ENCODE measurements at regions not wholly inside any gene's neighbourhood (a gene's known extent, or its start where the extent isn't known, plus 50 kb on each side); places are given as distances from the start of the nearest gene placed in this dataset.

DNA sequence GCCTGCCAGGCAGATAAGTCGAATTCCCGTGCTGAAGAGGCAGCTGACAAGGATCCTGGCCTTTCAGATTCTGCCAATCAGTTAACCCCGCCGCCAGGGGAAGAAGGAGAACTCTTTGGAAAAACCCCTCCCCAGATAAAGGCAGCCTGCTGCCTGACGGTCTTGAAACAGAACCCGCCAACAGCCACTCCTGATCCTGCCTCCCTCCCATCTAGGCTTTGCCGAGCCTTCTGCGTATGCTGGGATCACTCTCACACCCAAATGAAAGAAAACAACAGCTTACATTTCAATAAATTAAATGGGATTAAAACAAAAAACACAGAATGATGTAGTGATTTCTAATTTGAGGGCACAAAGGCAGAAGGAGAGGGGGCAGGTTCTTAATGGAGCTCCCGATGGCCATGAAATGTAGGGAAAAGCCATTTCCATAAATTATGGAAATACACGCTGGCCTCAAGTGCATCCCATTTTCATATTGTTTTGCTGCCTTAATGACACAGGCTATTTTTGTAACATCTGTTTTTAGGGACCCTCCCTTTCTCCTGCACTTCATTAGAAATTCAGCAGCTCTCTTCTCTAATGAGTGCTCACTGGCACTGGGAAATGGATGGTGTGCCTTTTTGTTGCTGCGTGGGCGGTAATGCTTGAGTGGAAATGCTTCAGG is 319.1 kb downstream of the MED10 start:
- intact Hi-C loops (cut with DNase I) = no loop called here

DNA sequence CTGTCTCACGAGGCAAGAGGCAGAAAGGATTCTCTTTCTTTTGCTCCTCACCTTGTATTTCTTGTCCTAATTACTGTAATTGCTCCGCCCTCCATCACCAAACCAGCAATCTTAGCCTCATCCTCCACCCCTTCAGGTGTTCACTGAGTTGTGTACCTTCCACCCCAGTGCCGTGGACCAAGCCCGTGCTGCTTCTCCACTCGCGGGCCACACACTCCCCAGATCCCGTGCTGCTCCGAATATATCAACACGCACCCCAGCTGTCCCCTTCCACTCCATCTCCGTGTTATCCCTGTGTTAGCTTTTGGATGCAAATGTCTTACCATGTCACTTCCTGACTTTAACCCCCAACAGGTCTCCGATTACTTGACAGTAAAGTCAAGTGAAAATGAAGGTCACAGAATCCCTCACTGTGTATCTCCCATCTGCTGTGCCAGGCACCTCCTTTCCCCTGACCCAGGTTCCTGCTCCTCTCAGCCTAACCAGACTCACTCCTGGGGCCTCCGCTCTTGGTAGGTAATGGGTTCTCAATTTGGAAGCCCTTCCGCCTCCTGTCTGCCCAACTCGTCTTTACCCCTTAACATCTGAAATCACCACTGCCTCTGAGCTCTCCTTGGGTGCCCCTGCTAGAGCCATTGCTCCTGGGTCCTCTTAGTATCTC is 320.2 kb downstream of the MED10 start:
- intact Hi-C loops (cut with DNase I) = no loop called here
- DNase-seq (ENCODE audit: low spot score) = no peak

More for the DNA sequence above, 319.1 kb downstream of the MED10 start:
- no peak for DNase-seq (ENCODE audit: low spot score)

DNA sequence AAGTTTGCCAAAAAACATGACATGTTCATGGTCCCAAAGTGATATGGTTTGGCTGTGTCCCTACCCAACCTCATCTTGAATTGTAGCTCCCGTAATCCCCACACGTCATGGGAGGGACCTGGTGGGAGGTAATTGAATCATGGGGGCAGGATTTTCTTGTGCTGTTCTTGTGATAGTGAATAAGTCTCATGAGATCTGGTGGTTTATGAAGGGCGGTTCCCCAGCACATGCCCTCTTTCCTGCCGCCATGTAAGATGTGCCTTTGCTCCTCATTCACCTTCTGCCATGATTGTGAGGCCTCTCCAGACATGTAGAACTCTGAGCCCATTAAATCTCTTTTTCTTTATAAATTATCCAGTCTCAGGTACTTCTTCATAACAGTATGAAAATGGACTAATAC is 322.1 kb downstream of the MED10 start:
- no peak for DNase-seq (ENCODE audit: low spot score)
- intact Hi-C loops (cut with DNase I) = no loop called here

DNA sequence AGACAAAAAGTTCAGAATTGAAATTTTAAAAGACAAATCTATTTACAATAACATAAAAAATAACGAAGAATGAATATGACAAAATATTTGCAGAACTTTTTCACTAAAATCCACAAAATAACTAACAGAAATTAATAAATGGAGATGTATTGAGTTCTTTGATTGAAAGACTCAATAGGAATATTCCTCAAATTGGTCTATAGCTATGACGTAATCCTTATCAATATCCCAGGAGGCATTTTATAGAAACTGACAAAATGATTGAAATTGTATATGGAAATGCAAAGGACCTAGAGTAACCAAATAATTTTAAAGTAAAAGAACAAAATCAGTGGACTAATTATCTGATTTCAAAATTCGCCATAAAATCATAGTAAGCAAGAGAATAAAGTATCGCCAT is 328.7 kb downstream of the MED10 start:
- intact Hi-C loops (cut with DNase I) = no loop called here
- DNase-seq (ENCODE audit: low spot score) = no peak

DNA sequence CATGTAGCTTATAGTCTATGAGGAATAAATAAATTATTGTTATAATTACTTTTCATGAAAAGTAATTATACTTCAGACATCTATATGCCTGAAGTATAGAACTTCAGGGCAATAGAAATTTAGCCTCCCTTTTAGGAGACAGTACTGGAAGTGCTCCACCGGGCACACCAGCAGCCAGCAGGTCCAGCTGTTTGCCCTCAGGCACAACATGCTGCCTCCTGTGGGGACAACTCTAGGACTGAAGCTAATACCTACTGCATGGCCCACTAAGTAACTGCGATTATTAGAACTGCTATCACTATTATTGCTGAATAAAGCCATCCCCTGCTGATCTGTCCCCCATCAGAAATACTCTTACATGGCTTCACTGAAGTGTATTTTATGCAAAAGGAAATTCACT is 329.6 kb downstream of the MED10 start:
- intact Hi-C loops (cut with DNase I) = no loop called here
- no peak for DNase-seq (ENCODE audit: low spot score)

DNA sequence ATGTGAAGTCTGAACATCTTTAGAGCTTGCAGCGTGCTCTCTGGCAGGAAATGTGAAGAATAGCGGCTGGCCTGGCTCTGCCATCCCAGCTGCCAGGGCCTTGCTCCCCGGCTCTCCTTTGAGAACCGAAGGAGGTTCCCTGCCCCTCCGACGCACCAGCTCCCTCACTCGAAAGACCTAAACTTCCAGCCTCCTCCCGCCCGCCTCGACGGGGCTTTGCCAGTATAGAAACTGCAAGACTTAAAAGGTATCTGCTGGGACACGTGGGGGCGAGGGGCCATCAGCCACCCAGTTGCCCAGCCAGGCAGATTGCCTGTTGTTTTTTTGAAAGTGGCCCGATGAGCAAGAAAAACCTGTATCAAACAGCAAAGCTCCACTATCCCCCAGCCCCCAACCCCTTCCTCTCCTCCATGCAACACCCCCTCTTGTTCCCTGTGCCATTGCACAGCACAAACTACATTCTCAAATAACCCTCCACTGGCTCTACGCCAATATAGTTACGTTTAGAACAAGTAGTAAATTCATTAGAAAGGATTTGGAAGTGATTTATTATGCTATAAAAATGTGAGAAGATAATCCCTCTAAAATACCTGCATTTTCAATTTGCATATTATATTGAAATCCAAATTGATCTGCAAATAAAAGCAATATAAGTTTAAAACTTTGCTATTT is 331.9 kb downstream of the MED10 start:
- intact Hi-C loops (cut with DNase I) = no loop called here
- no peak for DNase-seq (ENCODE audit: low spot score)

DNA sequence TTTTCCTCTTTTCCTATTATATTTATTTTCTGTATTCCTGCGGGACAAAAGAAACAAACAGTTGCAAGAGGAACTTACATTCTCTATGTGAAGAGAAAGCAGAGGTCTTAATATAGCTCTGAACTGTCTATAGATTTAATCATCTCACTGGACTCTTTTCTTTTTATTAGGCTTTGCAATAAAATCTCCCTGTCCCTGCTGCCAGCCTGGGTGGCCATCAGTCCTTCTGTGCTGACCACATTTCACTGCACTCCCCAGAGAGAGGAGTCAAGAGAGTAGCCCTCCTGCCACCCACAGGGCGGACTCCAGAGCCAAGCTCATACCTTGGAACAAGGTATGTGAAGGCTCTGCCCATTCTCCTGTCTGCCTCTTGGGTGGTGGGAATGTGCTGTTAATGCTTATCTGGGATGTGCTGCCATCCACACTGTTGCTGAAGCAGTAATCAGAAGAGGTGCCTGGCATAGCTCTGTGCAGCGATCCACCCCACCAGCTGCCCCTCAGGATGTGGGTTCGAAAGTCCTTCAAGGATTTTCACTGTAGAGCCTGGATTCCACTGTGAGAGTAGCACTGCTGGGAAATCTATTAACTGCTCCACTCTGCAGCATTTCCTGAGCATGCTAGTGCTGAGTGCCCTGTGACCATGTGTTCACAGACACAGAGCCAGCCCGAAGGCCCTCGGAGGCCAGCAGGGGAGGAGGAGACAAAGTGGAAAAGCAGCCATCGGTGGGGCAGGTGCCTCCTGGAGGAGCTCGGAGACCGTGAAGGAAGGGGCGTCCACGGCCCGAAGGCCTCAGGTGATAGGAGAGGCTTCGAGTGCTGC is 334.6 kb downstream of the MED10 start:
- intact Hi-C loops (cut with DNase I) = no loop called here
- DNase-seq (ENCODE audit: low spot score) = no peak

DNA sequence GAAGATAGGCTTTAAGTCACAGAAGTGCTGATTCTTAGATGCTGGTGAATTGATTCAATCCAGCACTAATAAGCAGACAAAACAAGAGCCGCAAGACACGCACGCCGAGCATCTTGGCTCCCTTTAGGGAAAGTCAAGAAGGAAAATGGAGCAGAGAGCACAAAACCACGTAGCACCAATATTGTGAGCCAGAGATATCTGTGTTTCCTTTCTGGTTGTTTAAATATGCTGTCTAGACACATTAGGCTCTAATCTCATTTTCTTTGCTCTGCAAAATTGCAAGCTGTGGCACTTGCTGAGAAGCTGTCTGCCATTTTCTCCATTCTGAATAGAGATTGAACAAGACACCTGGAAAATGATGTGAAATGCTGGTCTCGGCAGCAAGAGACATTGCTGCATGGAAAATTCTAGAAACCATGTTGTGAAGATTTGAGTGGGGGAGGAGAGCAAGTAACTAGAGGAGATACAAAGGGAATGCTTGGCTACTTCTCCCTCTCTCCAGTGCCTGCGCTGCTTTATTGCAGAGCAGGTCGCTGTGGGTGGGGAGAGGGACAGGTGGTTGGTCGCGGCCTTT is 336.3 kb downstream of the MED10 start:
- no peak for DNase-seq (ENCODE audit: low spot score)
- intact Hi-C loops (cut with DNase I) = loop anchor here in 1 of 2 donors (1.0 kb wide), 1 partner anchor 19 kb away; no protein-coding TSS in a partner anchor

DNA sequence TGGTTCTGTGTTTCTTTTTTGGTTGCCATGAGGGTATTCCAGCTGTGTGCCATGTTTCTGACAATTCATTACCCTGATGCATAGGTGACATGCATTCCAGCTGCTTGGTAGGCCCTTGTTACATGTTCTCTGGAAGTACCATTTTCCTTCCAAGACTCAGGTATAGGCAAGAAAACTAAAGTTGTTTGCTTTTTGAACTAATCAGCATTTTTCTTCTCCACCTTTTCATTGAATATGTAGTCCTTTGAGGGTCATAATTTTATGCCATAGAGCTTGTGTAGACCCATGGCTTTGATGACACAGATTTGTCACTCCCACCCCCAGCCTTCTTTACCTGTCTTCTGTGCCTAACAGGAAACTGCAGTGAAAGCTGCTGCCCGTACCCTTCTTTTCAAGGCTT is 339.2 kb downstream of the MED10 start:
- DNase-seq (ENCODE audit: low spot score) = no peak
- intact Hi-C loops (cut with DNase I) = no loop called here

DNA sequence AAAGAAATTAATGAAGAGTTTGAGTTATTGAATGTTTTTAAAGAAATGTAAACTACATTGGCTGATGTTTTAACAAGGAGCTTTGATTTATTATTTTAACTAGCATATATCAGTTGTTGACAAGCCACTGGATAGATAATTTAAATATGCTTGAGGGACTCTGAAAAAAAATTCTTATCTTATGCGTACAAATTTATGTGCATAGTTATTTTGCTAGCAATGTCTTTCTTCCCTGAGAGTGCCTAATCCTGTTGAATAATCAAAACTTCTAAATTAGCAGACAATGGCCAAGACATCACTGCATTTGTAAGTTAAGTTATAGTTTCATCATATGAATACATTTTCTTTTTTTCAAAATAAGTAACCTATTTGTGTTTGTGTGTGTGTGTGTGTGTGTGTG is 342.3 kb downstream of the MED10 start:
- intact Hi-C loops (cut with DNase I) = no loop called here

DNA sequence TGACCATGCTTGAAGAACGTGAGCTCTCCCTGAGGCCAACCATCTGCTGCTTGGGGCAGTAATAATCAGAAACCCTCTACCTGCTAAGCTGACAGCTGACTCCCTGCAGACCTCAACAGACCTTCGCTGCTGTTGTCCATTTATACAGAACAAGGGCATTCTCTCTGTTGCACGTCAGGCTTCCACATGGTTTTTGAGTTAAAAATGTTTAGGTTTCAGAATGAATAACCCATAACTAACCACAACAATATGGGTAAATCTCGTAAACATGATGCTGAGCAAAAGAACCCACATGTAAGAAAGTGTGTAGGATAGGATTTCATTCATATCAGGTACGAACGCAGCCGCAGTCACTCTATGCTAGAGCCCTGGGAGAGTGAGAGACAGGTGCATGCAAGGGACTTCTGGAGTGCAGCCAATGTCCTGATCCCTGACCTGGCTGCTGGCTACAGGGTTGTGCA is 348.5 kb downstream of the MED10 start:
- no peak for DNase-seq (ENCODE audit: low spot score)
- intact Hi-C loops (cut with DNase I) = no loop called here

More for the DNA sequence above, 342.3 kb downstream of the MED10 start:
- DNase-seq (ENCODE audit: low spot score) = no peak

DNA sequence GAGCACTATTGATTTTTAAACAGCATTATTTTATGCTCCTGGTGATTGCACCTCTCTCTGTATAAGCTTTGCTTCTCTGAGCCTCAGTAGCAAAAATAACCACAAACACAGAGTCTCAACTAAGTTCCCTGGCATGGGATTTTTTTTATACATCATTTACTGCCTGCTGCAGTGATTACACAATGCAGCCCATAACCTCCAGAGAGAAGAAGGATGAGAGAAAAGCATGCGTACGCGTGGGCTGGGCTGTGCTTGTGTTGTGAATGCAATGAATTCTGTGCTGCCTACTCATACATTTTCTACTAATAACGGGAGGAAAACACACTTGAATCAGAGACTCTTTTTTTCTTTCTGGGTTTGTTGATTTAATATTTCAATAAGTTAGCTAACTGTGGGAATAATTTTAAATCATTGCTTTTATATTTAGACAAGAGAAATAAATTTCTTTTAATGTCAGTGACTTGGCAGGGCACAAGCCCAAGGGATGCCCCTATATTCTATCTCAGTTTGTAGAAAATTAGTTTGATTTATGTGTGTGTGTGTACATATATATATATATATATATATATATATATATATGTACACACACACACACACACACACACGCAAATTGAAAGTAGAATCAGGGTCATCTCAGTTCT is 351.5 kb downstream of the MED10 start:
- intact Hi-C loops (cut with DNase I) = no loop called here
- DNase-seq (ENCODE audit: low spot score) = no peak

DNA sequence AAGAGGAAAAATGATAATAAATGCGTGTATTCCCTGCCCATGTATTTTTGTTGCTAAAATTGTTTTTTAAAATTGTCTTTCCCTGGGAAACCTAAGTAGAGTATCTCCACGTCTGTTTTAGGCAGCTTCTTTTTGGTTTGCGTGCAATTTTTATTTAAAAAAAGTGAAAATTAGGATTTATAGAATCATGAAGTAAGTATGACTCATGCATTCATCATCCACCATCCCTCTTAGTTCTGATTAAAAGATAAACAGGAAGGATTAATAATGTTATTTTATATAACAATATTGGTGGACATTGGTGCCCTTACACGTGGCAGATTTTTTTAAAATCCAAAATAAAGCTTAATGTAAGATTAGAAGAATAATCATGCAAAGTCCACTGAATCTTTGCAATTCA is 358.7 kb downstream of the MED10 start:
- DNase-seq (ENCODE audit: low spot score) = no peak
- intact Hi-C loops (cut with DNase I) = no loop called here

DNA sequence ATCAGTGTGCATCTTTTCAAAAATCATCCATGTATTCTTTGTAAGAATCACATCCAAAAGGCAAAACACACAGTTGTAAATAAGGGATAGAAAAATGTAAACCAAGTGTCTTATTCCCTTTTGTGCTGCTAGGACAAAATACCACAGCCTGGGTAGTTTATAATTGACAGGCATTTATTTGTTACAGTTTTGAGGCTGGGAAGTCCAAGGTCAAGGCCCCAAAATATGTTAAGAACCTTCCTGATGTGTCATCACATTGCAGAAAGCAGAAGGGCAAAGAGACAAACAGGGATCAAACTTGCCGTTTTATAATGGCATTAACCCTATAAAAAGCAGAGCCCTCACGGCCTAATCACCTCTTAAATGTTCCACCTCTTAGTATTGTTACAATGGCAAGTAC is 364.8 kb downstream of the MED10 start:
- intact Hi-C loops (cut with DNase I) = no loop called here
- DNase-seq (ENCODE audit: low spot score) = no peak

DNA sequence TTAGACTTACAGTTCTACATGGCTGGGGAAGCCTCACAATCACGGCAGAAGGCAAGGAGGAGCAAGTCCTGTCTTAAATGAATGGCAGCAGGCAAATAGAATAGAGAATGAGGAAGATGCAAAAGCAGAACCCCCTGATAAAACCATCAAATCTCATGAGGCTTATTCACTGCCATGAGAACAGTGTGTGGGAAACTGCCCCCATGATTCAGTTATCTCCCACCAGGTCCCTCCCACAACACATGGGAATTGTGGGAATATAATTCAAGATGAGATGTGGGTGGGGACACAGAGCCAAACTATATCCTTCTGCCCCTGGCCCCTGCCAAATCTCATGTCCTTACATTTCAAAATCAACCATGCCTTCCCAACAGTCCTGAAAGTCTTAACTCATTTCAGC is 367.1 kb downstream of the MED10 start:
- intact Hi-C loops (cut with DNase I) = no loop called here
- no peak for DNase-seq (ENCODE audit: low spot score)

DNA sequence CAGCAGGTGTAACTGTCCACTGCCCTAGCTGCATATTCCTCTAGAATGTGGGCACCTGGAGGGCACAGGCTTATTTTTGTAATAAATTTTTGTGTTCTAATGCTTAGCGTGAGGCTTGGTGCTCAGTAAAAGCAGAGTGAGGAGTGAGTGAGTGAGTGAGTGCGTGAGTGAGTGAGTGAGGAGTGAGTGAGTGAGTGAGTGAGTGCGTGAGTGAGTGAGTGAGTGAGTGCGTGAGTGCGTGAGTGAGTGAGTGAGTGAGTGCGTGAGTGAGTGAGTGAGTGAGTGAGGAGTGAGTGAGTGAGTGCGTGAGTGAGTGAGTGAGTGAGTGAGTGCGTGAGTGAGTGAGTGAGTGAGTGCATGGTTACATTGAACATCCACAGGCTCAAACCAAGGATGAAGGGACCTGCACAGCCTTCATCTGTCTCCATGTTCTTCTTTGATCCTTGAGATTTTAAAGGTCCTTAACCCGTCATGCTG is 371.5 kb downstream of the MED10 start:
- intact Hi-C loops (cut with DNase I) = no loop called here
- DNase-seq (ENCODE audit: low spot score) = no peak

DNA sequence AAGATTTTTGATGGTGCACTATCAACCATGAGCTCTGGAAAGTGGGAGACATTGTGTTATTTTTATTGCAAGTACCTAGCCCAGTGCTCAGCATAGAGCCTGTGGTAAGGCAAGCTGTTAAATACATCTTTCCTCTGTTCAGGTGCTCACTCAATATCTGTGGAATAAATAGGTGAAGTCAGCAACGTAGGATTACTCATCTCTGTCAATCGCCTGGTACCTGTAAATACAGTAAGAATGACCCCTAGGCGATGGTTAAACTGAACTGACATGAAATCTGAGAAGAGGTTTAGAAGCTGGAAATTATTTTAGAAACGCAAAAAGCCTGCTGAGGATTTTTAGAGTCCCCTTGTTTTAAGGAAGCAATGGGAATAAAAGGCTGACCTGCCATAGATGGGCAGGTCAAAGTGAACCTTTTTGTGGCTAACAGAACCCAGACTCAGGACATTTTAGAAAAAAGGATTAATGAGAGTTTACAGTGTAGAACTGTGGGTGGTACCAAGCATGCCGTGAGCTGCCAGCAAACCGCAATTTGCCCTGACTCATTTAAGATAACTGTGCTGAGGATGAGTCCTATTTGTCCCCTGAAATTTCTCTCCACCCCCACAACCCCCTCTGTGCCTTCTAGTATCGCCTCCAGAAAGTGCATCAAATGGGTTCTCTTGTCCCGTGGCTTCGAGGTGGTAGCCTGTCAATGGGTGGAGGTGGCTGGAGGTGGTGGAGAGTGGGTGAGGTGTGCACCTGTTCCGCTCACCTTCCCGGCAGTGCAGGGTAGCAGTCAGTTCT is 375.1 kb downstream of the MED10 start:
- intact Hi-C loops (cut with DNase I) = no loop called here
- no peak for DNase-seq (ENCODE audit: low spot score)

DNA sequence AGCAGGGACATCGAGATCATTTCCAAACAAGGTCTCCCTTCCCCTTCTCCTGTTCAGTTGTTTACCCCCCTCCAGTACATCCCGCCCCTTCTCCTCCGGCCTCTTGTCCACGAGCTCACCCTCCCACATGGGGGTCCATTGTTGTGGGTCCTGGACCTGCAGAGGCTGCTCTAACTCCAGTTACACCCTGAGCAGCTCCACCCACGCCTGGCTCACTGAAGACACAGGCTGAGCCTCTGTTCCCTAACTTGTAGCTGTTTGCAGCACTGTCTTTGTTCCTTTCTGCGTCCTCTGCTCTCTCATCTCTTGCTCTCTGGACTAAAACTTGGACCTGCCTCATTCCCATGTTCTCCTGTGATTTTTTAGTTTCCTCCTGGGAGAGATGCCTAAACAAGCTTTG is 377.5 kb downstream of the MED10 start:
- no peak for DNase-seq (ENCODE audit: low spot score)
- intact Hi-C loops (cut with DNase I) = no loop called here

Measured in posterior vena cava (tissue), 2 donors.